ENCODE measurements at regions not wholly inside any gene's neighbourhood (a gene's known extent, or its start where the extent isn't known, plus 50 kb on each side); places are given as distances from the start of the nearest gene placed in this dataset.

DNA sequence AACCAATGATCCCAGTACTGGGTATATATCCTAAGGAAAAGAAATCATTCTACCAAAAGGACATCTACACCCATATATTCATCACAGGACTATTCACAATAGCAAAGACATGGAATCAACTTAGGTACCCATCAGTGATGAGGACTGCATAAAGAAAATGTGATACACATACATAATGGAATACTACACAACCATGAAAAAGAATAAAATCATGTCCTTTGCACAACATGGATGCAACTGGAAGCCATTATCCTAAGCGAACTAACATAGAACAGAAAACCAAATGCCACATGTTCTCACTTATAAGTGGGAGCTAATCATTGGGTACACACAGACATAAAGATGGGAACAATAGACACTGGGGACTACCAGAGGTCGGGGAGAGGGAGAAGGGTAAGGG is 86.0 kb upstream of the LGR5 start:
- H3K36me3 ChIP-seq = no peaks in the 10 kb centered on the region
- TF ChIP-seq, protein P1, sequence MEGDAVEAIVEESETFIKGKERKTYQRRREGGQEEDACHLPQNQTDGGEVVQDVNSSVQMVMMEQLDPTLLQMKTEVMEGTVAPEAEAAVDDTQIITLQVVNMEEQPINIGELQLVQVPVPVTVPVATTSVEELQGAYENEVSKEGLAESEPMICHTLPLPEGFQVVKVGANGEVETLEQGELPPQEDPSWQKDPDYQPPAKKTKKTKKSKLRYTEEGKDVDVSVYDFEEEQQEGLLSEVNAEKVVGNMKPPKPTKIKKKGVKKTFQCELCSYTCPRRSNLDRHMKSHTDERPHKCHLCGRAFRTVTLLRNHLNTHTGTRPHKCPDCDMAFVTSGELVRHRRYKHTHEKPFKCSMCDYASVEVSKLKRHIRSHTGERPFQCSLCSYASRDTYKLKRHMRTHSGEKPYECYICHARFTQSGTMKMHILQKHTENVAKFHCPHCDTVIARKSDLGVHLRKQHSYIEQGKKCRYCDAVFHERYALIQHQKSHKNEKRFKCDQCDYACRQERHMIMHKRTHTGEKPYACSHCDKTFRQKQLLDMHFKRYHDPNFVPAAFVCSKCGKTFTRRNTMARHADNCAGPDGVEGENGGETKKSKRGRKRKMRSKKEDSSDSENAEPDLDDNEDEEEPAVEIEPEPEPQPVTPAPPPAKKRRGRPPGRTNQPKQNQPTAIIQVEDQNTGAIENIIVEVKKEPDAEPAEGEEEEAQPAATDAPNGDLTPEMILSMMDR (IDR thresholded peaks at IDR 0.05) = no peak
- no peak for TF ChIP-seq POLR2A (IDR thresholded peaks at IDR 0.05)
- H3K4me1 ChIP-seq = no peaks in the 10 kb centered on the region
- no peak overlapping the region for H3K4me3 ChIP-seq
- no peaks in the 10 kb centered on the region for H3K27me3 ChIP-seq
- no peak for DNase-seq
- no peak overlapping the region for H3K27ac ChIP-seq
- H3K9me3 ChIP-seq = no peaks in the 10 kb centered on the region

DNA sequence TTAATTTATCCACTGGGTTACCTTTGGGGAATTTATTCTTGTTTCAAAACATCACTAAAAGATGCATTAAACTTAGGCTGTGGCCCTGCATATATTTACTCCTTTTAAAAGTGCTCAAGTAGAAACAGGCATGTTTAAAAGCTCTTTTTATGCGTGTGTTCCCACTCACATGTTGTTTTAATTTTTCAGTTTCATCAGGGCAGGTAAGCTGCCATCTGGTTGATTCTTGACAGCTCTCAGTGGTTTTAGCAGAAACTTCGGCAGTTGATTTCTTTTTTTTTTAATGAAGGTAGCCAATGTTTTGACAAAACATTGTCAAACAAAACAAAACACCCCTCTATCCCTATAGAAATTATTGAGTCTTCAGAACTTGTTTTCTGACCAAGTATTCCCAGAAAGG is 89.6 kb upstream of the LGR5 start:
- H3K4me3 ChIP-seq = no peak overlapping the region

DNA sequence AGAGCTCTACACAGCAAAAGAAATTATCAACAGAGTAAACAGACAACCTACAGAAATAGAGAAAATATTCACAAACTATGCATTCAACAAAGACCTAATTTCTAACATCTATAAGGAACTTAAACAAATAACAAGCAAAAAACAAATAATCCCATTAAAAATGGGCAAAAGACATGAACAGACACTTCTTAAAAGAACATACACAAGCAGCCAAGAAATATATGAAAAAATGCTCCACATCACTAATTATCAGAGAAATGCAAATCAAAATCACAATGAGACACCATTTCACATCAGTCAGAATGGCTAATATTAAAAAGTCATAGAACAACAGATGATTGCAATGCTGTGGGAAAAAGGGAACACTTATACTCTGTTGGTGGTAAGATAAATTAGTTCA is 100.7 kb upstream of the LGR5 start:
- TF ChIP-seq, protein P1 (IDR thresholded peaks at IDR 0.05) = no peak
- TF ChIP-seq POLR2A (IDR thresholded peaks at IDR 0.05) = no peak

More for the DNA sequence above, 89.6 kb upstream of the LGR5 start:
- Histone ChIP-seq H3K27me3 (no peaks in the 10 kb centered on the region), H3K4me1 (no peaks in the 10 kb centered on the region), H3K36me3 (no peaks in the 10 kb centered on the region), H3K27ac (no peak overlapping the region), H3K9me3 (no peaks in the 10 kb centered on the region)
- no peak for DNase-seq
- TF ChIP-seq, protein P1 (IDR thresholded peaks at IDR 0.05) = no peak
- no peak for TF ChIP-seq POLR2A (IDR thresholded peaks at IDR 0.05)

DNA sequence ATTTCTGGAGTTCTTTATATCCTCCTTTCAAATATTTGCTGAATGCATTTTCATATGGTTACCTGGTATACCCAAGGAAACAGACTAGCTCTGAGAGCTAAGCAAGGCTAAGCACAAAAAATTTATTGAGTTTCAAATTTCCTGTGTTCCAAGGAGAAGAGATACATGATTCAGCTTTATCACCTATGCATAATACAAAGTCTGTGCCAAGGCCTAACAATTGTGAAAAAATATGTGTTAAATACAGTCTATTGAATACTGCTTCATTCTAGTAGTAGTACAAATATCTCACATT is 103.7 kb upstream of the LGR5 start:
- no peak overlapping the region for H3K27ac ChIP-seq
- H3K27me3 ChIP-seq = no peaks in the 10 kb centered on the region
- TF ChIP-seq, protein P1 (IDR thresholded peaks at IDR 0.05) = no peak
- no peak for TF ChIP-seq POLR2A (IDR thresholded peaks at IDR 0.05)
- H3K4me1 ChIP-seq = no peaks in the 10 kb centered on the region
- DNase-seq = no peak
- no peak overlapping the region for H3K4me3 ChIP-seq
- H3K9me3 ChIP-seq = no peaks in the 10 kb centered on the region
- no peaks in the 10 kb centered on the region for H3K36me3 ChIP-seq

More for the DNA sequence above, 100.7 kb upstream of the LGR5 start:
- H3K36me3 ChIP-seq = no peaks in the 10 kb centered on the region
- no peak overlapping the region for H3K27ac ChIP-seq
- H3K4me1 ChIP-seq = no peaks in the 10 kb centered on the region
- no peak overlapping the region for H3K4me3 ChIP-seq
- H3K27me3 ChIP-seq = no peaks in the 10 kb centered on the region
- H3K9me3 ChIP-seq = no peaks in the 10 kb centered on the region
- DNase-seq = no peak

DNA sequence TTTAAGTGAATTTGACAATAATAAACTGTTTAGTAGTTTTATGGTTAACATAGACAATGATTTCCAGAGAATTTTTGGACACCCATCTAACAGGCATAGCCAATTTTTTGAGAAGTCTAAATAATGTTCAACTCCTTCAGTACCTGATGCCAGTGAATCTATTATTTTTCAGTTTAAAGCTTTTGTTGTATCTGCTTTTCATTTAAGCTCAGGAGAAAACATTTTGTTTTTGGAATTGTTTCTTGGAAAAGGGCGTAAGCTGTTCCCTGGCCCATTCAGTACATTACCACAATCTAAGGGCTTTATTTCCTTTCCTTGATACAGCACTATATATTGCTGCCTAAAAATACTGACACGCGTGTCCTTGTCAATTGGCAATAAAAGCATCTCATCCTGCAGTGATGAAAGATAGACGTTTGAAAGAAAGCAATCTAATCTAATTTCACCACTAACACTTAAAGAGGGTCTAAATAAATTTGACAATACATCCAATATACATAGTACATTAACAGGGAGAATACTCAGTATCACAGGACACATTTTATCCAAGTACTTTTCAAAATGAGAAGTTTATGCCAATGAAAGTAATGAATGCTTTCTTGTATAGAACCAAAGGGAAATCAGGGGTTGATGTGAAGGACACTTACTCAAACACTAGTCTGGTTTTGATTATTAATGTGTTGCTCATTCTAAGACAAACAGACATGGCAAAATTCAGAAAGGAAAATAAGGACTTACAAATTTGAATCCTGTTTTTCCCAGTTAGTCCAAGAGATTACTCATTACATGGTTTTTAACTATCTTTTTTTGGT is 104.2 kb upstream of the LGR5 start:
- Histone ChIP-seq H3K4me1 (no peaks in the 10 kb centered on the region), H3K27me3 (no peaks in the 10 kb centered on the region), H3K4me3 (no peak overlapping the region), H3K36me3 (no peaks in the 10 kb centered on the region), H3K27ac (no peak overlapping the region), H3K9me3 (no peaks in the 10 kb centered on the region)
- TF ChIP-seq, protein P1 (IDR thresholded peaks at IDR 0.05) = no peak
- no peak for TF ChIP-seq POLR2A (IDR thresholded peaks at IDR 0.05)
- DNase-seq = no peak

Data from Peyer's patch (tissue), 4 donors.